ENCODE measurements at regions not wholly inside any gene's neighbourhood (a gene's known extent, or its start where the extent isn't known, plus 50 kb on each side); places are given as distances from the start of the nearest gene placed in this dataset.
"Not testable (repeated sequence)": the region's sequence is repeated elsewhere in the genome, so short reads cannot be mapped to it uniquely, and the experiment has no call there.

DNA sequence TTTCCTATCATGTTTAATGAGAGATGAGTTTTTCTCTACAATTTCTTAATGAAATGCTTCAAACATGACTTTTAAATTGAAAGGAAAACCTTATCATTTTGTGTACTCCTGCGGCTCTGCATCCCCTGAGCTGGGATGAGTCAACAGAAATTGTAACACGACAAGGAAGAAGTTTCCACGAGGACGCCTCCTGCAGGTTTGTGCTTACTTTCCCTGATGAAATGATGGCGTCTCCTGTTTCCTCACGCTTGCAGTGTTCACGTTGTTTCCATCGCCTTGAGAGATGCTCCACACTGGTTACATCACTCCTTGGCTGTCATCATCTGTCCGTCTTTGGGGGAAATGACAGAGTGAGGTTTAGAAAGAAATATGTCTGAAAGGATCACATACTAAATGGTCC is 233.7 kb upstream of the ZFP64 start:
- DNase-seq = no peak

DNA sequence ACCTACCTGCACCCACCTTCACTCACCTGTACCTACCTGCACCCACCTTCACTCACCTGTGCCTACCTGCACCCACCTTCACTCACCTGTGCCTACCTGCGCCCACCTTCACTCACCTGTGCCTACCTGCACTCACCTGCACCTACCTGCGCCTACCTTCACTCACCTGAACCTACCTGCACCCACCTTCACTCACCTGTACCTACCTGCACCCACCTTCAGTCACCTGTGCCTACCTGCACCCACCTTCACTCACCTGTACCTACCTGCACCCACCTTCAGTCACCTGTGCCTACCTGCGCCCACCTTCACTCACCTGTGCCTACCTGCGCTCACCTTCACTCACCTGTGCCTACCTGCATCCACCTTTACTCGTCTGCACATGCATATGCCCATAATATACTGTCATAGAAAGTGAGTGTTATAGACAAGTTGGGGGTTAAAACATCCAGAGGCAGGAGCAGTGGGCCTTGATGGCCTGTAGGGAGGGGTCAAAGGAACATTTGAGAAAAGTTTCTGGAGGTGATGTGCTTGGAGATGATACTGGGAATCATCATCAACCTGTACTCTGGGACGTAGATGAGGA is 232.9 kb upstream of the ZFP64 start:
- not testable (repeated sequence) for DNase-seq

DNA sequence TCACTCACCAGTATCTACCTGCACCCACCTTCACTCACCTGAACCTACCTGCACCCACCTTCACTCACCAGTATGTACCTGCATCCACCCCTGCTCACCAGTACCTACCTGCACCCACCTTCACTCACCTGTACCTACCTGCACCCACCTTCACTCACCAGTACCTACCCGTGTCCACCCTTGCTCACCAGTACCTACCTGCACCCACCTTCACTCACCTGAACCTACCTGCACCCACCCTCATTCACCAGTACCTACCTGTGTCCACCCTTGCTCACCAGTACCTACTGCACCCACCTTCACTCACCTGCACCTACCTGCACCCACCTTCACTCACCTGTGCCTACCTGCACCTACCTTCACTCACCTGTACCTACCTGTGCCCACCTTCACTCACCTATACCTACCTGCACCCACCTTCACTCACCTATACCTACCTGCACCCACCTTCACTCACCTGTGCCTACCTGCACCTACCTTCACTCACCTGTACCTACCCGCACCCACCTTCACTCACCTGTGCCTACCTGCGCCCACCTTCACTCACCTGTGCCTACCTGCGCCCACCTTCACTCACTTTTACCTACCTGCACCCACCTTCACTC is 232.1 kb upstream of the ZFP64 start:
- not testable (repeated sequence) for DNase-seq

DNA sequence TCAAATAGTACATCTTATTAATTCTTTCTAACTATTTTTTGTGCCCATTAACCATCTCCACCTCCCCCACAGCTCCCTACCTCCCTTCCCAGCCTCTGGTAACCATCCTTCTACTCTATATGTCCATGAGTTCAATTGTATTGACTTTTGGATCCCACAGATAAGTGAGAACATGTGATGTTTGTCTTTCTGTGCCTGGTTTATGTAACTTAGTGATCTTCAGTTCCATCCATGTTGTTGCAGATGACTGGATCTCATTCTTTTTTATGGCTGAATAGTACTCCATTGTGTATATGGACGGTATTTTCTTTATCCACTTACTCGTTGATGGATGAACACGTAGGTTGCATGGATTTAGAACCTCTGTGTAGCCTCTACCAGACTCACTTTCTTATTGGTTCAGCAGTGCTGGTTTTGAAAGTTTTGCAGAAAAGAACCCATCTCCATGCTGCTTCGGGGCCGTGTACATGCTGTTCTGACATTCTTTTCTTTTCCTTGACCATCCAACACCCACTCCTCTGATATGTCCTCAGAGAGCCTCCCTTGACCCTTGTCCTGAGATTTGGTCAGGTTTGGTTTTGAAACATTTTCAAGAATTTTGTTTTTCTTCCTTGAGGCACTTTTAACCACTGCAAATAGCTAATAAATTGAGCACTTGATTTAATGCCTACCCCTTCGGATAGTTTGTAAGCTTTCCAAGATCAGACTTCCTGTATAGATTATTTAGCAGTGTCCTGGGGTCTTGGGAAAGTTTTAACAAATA is 231.2 kb upstream of the ZFP64 start:
- DNase-seq = no peak

DNA sequence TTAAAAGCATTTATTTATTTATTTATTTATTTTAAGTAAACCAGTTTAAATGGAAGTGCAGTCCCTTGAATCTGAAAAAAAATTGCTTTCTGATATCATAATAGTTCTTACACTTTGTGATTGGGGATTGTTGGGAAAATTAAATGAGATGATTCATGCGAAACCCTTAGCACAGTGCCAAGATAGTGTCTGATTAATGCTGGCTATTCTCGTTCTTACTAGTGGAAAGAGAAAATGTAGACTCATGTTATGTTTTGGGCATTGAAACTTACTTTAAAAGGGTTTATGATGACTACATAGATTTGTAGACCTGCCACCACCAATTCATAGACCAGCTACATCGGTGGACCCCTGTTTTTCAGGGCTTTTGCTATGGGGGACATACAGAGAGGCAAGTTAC is 229.2 kb upstream of the ZFP64 start:
- DNase-seq = no peak

DNA sequence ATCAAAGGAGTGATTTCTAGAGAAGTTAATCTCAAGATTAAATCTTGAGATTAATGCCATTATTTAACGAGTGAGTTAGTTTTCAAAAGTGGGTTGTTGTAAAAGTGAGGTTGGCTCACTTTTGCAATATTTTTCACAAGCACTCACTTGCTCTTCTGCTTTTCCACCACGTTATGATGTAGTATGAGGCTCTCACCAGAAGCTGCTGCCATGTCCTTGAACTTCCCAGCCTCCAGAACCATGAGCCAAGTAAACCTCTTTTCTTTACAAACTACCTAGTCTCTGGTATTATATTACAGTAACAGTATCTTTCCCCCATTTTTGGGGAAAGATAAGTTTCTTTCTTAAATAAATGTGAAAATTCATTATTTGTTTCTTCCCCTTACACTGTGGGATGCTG is 227.6 kb upstream of the ZFP64 start:
- DNase-seq = no peak

DNA sequence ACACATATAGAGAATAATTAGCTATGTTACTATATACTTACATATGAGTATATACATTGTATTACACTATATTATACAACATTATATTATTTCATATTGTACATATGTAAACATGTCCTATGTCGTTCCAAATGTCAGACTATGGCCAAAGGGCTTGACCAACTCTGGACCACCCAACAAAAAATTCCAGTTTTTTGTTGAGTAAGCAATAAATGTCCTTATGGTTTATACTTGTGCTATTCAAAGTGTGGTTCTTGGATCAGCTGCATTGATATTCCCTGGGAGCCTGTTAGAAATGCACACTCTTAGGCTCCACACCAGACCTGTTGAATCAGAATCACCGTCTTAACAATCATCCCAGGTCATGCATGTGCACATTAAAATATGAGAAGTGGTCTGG is 225.4 kb upstream of the ZFP64 start:
- no peak for DNase-seq

DNA sequence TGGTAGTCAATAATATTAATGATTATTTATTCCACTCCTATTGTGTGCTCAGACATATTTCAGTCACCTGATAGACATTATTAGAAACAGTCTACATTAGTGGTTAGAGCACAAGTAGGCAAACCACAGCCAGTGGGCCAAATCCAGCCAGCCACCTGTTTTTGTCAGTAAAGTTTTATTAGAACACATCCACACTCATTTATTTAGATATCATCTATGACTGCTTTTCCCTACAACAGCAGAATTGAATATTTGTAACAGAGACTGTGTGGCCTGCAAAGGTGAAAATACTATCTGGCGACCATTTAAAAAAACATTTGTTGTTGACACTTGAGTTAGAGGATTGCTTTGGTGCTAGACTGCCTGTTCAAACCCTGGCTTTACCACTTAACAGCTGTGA is 220.0 kb upstream of the ZFP64 start:
- DNase-seq = no peak

DNA sequence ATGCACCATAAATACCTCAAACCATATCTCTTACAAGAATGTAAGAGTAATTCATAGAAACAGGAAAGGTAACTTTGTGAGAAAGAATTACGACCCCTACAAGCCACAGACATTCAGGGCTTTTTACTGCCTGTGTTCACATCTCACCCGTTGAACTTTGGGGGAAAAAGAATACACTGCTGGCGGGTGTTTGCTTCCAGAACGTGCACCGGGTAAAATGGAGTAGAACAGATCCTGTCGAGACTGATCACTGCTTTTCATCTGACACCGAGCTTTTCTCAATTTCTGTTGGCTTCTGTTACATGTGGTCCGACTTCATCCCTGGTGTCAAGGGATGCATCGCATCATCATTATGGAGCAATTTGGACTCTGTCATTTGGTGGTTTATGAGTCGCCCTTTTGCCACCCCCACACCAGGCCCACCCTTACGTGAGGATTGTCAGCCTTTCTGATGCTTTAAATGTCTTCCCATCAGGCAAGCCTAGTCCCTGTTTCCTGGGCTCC is 219.2 kb upstream of the ZFP64 start:
- no peak for DNase-seq

DNA sequence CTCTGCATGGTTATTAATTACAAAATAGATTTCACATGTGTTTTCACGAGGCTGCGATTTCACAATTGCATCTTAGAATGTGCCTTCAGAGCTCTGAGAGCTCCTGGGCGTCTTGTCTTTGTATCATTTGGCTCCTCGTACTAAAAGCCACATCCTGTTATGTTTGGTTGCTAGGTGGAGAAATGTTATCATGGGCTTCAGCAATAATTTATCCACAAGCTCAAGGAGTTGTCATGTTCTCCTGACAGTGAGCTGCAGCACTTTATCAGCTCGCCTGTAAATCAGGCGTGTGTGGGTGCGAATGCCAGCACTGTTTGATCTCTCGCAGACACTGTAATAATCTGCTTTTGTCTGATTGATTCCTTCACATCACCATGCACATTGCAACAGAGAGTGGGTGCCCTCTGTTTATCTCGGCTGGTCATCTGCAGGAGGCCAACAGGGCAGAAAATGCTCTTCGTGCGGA is 218.6 kb upstream of the ZFP64 start:
- DNase-seq = no peak

DNA sequence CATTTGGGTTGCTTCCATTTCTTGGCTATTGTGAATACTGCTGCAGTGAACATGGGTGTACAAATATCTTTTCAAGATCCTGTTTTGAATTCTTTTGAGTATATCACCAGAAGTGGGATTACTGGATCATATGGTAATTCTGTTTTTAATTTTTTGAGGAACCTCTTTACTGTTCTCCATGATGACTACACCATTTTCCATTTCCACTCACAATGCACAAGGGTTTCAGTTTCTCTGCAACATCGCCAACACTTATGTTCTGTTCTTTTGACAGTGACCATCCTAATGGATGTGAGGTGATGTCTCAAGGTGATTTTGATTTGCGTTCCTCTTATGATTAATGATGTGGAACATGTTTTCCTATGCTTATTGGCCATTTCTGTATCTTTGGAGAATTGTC is 214.4 kb upstream of the ZFP64 start:
- no peak for DNase-seq

DNA sequence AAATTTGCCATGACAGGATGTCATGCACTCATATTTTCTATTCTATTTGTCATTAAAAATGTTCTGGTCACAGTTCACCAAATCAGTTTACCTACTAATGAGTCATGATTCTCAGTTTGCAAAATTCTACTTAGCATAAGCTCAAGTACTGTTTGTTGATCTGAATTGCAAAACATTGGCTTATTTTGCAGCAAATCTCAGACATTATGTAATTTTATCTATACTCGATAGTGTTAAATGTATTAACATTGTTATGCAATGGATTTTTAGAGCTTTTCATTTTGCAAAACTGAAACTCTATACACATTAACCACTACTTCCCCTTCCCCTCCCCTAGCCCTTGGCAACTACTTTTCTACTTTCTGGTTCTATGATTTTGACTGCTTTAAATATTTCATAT is 213.8 kb upstream of the ZFP64 start:
- no peak for DNase-seq

DNA sequence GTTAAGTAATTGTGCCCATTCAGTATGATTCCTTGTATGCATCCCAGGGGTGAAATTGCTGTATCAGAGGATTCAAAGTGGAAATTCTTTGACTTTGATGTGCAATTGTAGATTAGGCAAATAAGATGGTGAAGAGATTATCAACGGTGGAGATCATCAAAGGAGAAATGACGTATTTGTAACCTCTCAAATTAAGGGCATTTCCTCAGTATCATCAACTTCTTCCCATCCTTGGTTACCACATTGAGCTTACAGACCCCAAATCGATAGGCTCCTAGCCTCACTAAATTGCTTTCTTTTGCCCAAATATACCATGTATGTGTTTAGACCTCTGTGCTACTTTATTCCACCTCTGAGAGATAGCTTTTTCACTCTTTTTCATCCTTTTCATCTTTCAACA is 213.1 kb upstream of the ZFP64 start:
- no peak for DNase-seq

DNA sequence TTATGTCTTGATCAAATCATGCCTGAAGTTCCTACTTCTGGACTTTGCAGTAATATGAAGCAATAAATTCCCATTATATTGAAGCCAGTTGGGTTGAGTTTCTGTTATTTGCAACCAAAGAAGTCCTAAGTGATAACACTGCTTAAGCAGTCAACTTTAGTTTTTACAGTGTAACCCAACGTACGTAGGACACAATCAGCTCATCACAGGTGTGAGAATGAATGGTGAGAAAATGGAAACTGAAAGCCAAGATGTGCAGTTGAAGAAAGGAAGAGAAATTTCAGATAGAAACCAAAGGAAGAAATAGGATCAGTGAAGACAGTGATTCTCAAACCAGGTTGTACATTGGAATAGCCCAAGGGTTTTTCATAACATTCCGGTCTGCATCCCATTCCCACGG is 211.4 kb upstream of the ZFP64 start:
- DNase-seq = no peak

DNA sequence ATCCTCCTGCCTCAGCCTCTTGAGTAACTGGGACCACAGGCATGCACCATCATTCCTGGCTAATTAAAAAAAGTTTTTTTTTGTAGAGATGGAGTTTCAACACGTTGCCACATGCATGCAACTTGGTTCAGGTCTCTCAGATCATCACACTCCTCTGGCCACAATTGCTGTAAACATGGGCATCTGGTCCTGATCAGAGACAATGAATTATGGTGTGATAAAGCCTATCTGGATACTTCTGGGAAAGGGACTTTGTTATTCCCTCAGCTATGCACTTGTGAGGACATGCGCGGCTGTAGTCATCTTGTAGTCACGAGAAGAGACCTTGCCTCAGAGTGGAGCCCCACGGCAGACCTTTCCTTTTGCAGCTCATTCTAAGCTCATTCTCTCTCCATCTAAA is 210.9 kb upstream of the ZFP64 start:
- no peak for DNase-seq

DNA sequence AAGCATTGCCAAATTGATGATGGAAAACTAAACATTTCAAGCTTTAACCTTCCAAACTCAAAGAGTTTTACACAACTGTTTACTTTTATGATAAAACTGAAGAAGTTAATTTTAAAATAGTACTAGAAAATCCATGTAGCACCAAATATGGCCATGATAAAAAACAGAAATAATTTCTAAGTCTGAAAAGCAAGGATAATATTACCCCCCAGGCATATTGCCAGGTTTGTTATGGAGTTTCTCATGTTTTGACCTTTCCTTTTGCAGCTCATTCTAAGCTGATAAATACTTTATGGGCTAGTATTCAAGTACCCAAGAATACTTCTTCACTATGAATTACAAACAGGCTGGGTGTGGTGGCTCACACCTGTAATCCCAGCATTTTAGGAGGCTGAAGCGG is 209.9 kb upstream of the ZFP64 start:
- no peak for DNase-seq

DNA sequence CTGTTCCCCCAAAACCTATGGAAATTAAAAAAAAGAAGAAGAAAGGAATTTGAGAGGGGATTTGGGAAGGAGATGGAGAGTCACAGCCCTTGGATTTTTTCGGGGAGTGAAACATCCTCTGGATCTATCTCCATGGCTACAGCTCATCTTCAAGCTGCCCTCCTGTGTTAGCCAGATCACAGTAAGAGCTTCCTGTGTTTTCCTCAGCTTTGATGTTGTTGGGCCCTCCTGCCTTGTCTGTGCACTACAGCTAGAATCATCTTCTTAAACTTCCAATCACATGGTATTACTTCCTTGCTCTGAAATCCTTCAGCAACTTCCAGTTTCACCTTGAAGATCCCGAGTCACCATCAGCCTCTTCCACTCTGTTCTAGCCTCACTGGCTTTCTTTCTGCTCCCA is 207.8 kb upstream of the ZFP64 start:
- DNase-seq = no peak

DNA sequence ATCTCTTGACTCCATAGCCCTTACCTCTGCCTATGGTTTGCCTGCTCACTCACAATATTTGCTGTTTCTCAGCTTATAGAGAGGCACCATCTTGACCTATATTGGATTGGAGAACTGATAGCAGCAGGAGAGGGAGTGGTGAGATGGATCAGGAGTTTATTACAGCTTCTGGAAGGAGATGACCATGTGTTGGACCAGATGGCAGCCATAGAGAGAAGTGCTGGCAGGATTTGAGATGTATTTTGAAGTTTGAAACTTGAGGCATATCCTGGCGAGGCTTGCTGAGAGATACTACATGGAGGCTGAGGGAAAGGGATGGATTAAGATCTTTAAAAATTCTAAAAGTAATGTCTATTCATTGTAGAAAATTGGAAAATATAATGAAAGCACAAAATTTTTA is 198.0 kb upstream of the ZFP64 start:
- DNase-seq = no peak

DNA sequence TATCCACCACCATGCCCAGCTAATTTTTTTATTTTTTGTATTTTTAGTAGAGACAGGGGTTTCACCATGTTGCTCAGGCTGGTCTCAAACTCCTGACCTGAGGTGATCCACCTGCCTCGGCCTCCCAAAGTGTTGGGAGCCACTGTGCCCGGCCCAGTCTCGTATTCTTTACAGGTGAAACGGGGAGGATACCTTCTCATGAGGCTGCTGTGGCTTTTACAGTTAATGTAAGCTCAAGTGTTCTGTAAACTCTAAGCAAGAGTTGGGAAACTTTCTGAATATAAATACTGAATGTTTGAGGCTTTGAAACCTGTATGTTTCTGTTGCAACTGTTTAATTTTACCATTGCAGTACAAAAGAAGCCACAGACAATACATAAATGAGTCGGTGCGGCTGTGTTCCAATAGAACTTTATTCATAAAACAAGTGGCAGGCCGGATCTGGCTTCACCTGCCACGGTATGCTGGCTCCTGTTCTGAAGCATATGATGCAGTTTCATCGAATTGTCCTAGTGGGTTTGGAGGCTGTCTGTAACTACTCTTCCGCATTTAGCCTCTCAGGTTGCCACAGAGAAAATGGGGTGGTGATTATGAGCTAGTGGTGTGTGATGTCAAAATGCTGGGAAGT is 192.5 kb upstream of the ZFP64 start:
- no peak for DNase-seq

DNA sequence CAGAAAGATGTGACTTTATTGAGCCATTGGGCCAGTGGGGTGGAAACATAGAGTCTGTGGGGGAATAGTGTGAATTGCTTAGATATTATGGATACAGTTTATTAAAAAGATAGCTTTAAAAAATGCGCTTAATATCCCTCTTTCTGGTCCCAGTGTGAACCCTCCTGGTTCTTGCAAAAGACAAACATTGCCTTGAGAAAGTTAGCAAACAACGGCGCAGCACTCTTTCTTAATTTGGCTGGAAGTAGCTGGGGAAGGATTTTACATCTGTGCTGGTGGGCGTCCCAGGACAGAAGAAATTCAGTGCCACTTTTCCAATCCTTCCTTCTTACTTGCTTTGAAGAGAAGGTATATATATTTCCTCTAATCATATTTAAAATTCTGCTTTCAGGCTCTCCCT is 191.4 kb upstream of the ZFP64 start:
- DNase-seq = no peak

DNA sequence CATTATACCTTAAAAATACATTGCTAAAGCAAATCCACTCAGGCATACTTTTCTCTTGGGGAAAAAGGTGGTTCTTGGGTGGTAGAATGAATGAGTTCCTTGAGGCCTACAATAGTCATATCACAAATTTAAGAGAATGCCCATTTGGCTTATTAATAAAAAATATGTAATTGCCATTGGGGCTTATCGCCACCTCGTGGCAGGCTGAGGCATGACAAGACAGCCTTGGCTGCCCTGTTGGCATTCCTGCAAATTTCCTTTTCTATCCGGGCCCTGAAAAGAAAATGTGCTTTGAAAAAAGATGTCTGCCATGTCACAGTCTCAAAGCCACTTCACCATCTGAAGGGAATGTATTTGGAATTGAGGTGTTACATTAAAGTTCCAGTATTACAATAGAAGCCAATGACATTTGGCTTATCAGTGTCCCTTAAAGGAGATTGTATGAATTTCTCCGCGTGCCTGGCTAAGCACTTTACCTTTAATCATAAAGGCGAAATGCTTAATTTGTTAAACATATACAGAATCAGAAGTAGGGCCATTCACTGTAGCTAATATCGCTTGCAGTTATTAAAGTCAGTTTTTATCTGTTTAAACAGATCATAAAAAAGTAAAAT is 188.3 kb upstream of the ZFP64 start:
- no peak for DNase-seq

DNA sequence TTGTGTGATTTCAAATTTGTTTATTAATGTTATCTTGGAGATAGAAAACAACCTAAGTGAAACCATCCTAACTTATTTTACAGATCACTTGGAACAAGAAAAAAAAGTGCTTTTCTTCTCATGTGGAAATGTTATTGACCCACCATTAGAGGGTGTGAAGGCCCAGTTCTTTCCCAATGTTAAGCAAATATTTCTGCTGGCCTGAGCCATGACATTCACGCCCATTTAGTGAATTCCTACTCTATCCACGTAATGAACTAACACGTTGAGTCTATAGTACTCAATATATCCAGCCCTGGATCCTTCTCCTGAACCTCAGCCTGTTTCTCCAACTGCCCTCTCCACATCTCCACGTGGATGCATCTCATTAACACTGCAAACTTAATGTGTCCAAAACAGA is 180.6 kb upstream of the ZFP64 start:
- no peak for DNase-seq

DNA sequence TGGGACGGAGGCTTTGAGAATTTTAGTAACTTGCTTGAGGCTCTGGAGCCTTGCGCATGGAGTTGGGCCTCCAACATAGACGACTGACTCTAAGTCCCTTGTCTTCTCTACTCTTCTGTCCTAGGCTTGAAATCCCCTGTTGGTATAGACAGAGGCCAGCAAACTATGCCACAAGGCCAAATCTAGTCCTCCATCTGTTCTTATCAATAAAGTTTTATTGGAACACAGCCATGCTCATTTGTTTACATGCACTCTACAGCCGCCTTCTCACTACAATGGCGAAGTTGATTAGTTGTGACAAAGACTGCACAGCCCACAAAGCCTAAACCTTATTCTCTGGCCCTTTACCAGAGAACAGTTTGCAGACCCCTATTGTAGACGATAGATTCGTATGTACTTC is 174.1 kb upstream of the ZFP64 start:
- no peak for DNase-seq
